HepG2 (cell line): ENCODE measurements at regions not wholly inside any gene's neighbourhood (a gene's known extent, or its start where the extent isn't known, plus 50 kb on each side); places are given as distances from the start of the nearest gene placed in this dataset.

Source experiments
- ATAC-seq: fragments of 200-7000 bp; cut with Tn5 transposase; 3 replicates; pipeline ENCODE4 v1.9.1; 2020; ENCODE audit warnings: mild to moderate bottlenecking, moderate library complexity
- BruUV-seq: library from RNA; stranded (reverse); fragments of 400-500 nt; replicated peaks from 2 replicates; lab custom pipeline; 2021; lab: Mats Ljungman, UMichigan
- CTCF ChIA-PET: fragments of 300-600 bp; formaldehyde crosslinking; extraction: SDS; loops from one replicate; lab custom pipeline; 2021; ENCODE audit warnings: low total read pairs, inconsistent platforms, low intra/inter-chr PET ratio; lab: Yijun Ruan, JAX
- POLR2A ChIA-PET: fragments of 350-600 bp; sonication (Branson Sonifier 250); formaldehyde crosslinking; loops from one replicate; lab custom pipeline; 2020; ENCODE audit warnings: antibody characterized with exemption, inconsistent platforms; lab: Yijun Ruan, JAX
- DNase-seq: peaks from one replicate; pipeline ENCODE4 v3.0.0-alpha.2; 2015; ENCODE audit warnings: low spot score
- FAIRE-seq: peaks from 3 replicates; lab custom pipeline; 2011; peaks lifted over from hg19 to GRCh38; lab: Jason Lieb, UNC
- H2AFZ ChIP-seq: one replicate; pipeline ENCODE4 v1.6.1; 2011; ENCODE audit warnings: low read length, inconsistent platforms
- H3K27ac ChIP-seq: fragments of 300-600 bp; 3 replicates; pipeline ENCODE4 v1.8.0; 2011; ENCODE audit warnings: mixed run types, mild to moderate bottlenecking, mixed read lengths, low read length, inconsistent platforms; ENCODE audit not compliant: insufficient read depth; ENCODE audit errors: extremely low read length
- H3K27me3 ChIP-seq, 2 experiments: fragments of 200-600 bp in 1 of 2; 2 replicates in 1 of 2; 3 replicates in 1 of 2; pipeline versions ENCODE4 v1.6.0 to v1.8.0; 2011; ENCODE audit warnings: low read length in 2 of 2, mild to moderate bottlenecking in 2 of 2, moderate library complexity in 2 of 2, inconsistent platforms in 1 of 2; ENCODE audit not compliant: insufficient read depth in 2 of 2, control insufficient read depth in 1 of 2
- H3K36me3 ChIP-seq, 2 experiments: fragments of 200-600 bp in 1 of 2; replicated peaks in 1 of 2; 2 replicates in 1 of 2; 3 replicates in 1 of 2; pipeline versions ENCODE4 v1.5.1 to v1.8.0; 2011; ENCODE audit warnings: low read length in 2 of 2, inconsistent platforms in 1 of 2; ENCODE audit not compliant: insufficient read depth in 2 of 2, control insufficient read depth in 1 of 2
- H3K4me1 ChIP-seq: 2 replicates; pipeline ENCODE4 v1.5.1; 2012; ENCODE audit warnings: low read length, inconsistent platforms; ENCODE audit not compliant: insufficient read depth
- H3K4me2 ChIP-seq: 2 replicates; pipeline ENCODE4 v1.6.0; 2011; ENCODE audit warnings: low read depth, low read length, inconsistent platforms
- H3K4me3 ChIP-seq, 3 experiments: fragments of 200-600 bp in 1 of 3; sonication (generic), shearing (Covaris generic) in 1 of 3; replicated peaks in 1 of 3; 2 replicates each; pipeline ENCODE4 v1.5.1; 2011 to 2016; ENCODE audit warnings: low read length in 3 of 3, inconsistent platforms in 2 of 3, low read depth in 2 of 3, mild to moderate bottlenecking in 2 of 3, control low read depth in 1 of 3, mixed read lengths in 1 of 3; ENCODE audit not compliant: insufficient read depth in 1 of 3
- H3K79me2 ChIP-seq: one replicate; pipeline ENCODE4 v1.6.1; 2011; ENCODE audit warnings: low read length, inconsistent platforms; ENCODE audit not compliant: insufficient read depth
- H3K9ac ChIP-seq: 2 replicates; pipeline ENCODE4 v1.6.0; 2011; ENCODE audit warnings: mild to moderate bottlenecking, low read depth, low read length, inconsistent platforms; ENCODE audit not compliant: insufficient read depth
- H3K9me3 ChIP-seq: 2 replicates; pipeline ENCODE4 v1.5.1; 2012; ENCODE audit warnings: mild to moderate bottlenecking, low read length
- H4K20me1 ChIP-seq: 2 replicates; pipeline ENCODE4 v1.6.0; 2011; ENCODE audit warnings: inconsistent platforms, mild to moderate bottlenecking, low read length, moderate library complexity; ENCODE audit not compliant: insufficient read depth
- ASH2L ChIP-seq: fragments of 300-600, 200-600 bp; sonication (generic); IDR thresholded peaks from 2 replicates; pipeline ENCODE4 v1.7.0; 2017; ENCODE audit warnings: low read depth, mild to moderate bottlenecking, moderate library complexity, mixed read lengths, low read length; ENCODE audit not compliant: insufficient read length
- HMG20B ChIP-seq: conservative IDR thresholded peaks from 2 replicates; pipeline ENCODE4 v1.6.1; 2016; ENCODE audit warnings: missing genetic modification reagents, missing compliant biosample characterization
- KLF9 ChIP-seq: IDR thresholded peaks from 2 replicates; pipeline ENCODE4 v1.6.1; 2016; ENCODE audit warnings: low read depth
- SRSF1 ChIP-seq: fragments of 200-400 bp; formaldehyde crosslinking; optimal IDR thresholded peaks from 2 replicates; pipeline ENCODE3; 2017; ENCODE audit warnings: mild to moderate bottlenecking, low read depth, low read length, moderate library complexity
- ZNF451 ChIP-seq: sonication (generic); formaldehyde crosslinking; IDR thresholded peaks from 2 replicates; pipeline ENCODE4 v1.5.0; 2020; ENCODE audit warnings: mild to moderate bottlenecking, missing genetic modification reagents
- WGBS: methylation state at CpG from one replicate; pipeline ENCODE4 v1.1.6; 2017; ENCODE audit warnings: low lambda C conversion rate; 5-methylcytosine and 5-hydroxymethylcytosine counted together
- in situ Hi-C: cut with HindIII; loops from 2 replicates; pipeline ENCODE4 v1.10.0; 2017; ENCODE audit warnings: low pct_unique_long_range_greater_than_20kb; ENCODE audit not compliant: extremely low pct_ligation_motif_present
- intact Hi-C: fragments of 100-400 bp; cut with micrococcal nuclease; formaldehyde crosslinking; loops from one replicate; pipeline ENCODE4 v1.10.0; 2022; ENCODE audit not compliant: unreplicated experiment
- TF ChIP-seq, protein P1 (sequence below): sonication (generic); formaldehyde crosslinking; IDR thresholded peaks from 2 replicates; pipeline ENCODE4 v1.4.0; 2020; ENCODE audit warnings: missing genetic modification reagents, borderline replicate concordance

DNA sequence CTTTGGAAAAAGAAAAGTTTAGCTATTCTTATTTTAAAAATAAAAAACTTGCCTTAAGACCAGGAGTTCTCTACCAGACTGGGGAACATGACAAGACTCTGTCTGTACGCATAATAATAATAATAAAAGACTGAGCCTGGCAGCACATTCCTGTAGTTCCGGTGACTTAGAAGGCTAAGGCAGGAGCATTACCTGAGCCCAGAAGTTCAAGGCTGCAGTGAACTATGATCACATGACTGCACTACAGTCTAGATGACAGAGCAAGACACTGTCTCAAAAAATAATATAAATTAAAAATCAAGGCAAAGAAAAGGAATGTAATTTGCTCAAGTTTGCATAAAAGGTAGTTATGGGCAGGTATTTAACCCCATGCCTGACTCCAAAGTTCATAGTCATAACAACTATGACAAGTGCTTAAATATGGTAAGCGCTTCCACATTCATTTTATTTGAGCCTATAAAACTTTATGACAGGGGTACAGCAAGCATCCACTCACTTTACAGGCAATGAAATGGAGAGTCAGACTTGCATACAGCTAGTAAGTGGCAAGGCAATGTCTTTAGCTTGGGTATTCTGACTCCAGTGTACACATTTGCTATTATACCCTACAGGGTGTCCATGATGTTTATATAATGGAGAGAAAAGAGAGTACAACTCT is 1567.8 kb upstream of the PIK3C3 start:
- in situ Hi-C loops = no loop called here
- ATAC-seq = no peak
- 59% methylated on average over 3 of the region's 3 CpGs for WGBS

More for the DNA sequence above, 1567.8 kb upstream of the PIK3C3 start:
- no peaks in the 10 kb centered on the region for H3K27me3 ChIP-seq
- H3K9me3 ChIP-seq = no peaks in the 10 kb centered on the region
- H4K20me1 ChIP-seq = no peaks in the 10 kb centered on the region
- H3K79me2 ChIP-seq = no peaks in the 10 kb centered on the region
- no peak overlapping the region for H2AFZ ChIP-seq
- no peak overlapping the region for H3K9ac ChIP-seq
- H3K4me3 ChIP-seq = no peak overlapping the region
- H3K36me3 ChIP-seq = no peaks in the 10 kb centered on the region
- intact Hi-C loops = loop anchor here (1.0 kb wide), 1 partner anchor 17 kb away; no protein-coding TSS in a partner anchor
- no peak overlapping the region for H3K27ac ChIP-seq
- DNase-seq (no peak), FAIRE-seq (no peak)
- ChIA-PET CTCF (no interaction called here), POLR2A (no interaction called here)
- no peak for TF ChIP-seq ZNF451 (CRISPR knock-in tag)
- no peak for TF ChIP-seq ASH2L
- no peak for TF ChIP-seq SRSF1
- TF ChIP-seq, protein P1, sequence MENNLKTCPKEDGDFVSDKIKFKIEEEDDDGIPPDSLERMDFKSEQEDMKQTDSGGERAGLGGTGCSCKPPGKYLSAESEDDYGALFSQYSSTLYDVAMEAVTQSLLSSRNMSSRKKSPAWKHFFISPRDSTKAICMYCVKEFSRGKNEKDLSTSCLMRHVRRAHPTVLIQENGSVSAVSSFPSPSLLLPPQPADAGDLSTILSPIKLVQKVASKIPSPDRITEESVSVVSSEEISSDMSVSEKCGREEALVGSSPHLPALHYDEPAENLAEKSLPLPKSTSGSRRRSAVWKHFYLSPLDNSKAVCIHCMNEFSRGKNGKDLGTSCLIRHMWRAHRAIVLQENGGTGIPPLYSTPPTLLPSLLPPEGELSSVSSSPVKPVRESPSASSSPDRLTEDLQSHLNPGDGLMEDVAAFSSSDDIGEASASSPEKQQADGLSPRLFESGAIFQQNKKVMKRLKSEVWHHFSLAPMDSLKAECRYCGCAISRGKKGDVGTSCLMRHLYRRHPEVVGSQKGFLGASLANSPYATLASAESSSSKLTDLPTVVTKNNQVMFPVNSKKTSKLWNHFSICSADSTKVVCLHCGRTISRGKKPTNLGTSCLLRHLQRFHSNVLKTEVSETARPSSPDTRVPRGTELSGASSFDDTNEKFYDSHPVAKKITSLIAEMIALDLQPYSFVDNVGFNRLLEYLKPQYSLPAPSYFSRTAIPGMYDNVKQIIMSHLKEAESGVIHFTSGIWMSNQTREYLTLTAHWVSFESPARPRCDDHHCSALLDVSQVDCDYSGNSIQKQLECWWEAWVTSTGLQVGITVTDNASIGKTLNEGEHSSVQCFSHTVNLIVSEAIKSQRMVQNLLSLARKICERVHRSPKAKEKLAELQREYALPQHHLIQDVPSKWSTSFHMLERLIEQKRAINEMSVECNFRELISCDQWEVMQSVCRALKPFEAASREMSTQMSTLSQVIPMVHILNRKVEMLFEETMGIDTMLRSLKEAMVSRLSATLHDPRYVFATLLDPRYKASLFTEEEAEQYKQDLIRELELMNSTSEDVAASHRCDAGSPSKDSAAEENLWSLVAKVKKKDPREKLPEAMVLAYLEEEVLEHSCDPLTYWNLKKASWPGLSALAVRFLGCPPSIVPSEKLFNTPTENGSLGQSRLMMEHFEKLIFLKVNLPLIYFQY (CRISPR knock-in tag) = no peak
- no peak for TF ChIP-seq HMG20B (CRISPR knock-in tag)
- TF ChIP-seq KLF9 (CRISPR knock-in tag) = no peak
- BruUV-seq = no TSS peak
- H3K4me2 ChIP-seq = no peak overlapping the region
- no peaks in the 10 kb centered on the region for H3K4me1 ChIP-seq
